NCI-H2196 treated with DMSO at 0.1 percent for 48 hours (cell line): ENCODE measurements at regions not wholly inside any gene's neighbourhood (a gene's known extent, or its start where the extent isn't known, plus 50 kb on each side); places are given as distances from the start of the nearest gene placed in this dataset.
A peak's percentile ranks its signal among the peaks of the same experiment; 100 is the strongest.

Experiments used
- DNase-seq: peaks from one replicate; lab custom pipeline; 2025; ENCODE audit not compliant: unreplicated experiment; lab: John Stamatoyannopoulos, UW

- DNase-seq = no peak
Observed at GRCh38 chr4:22986262-22986661, 293.5 kb downstream of the GBA3 start.

GRCh38 chr4:22984390-22984789, 291.7 kb downstream of the GBA3 start:
- DNase-seq = no peak

DNA sequence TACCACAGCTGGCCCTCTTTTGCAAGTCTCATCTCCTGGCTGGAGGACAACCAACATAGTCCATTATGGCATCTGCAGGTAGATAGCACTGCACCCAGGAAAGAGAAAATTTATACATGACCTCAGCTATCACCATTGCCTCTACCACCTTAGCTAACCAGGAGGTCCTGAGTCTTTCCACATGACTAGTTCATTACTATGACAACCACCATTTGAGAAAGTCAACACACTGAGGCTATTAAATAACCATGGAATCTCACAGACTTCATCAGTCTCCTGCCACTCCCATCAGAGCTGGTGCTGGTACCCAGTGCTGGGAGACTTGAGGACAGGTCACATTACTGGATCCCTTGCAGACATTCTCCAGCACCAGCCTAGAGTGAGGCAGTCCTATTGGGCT, 285.9 kb downstream of the GBA3 start:
- no peak for DNase-seq

- no peak for DNase-seq
Observed at GRCh38 chr4:22970665-22971064, 277.9 kb downstream of the GBA3 start.

DNA sequence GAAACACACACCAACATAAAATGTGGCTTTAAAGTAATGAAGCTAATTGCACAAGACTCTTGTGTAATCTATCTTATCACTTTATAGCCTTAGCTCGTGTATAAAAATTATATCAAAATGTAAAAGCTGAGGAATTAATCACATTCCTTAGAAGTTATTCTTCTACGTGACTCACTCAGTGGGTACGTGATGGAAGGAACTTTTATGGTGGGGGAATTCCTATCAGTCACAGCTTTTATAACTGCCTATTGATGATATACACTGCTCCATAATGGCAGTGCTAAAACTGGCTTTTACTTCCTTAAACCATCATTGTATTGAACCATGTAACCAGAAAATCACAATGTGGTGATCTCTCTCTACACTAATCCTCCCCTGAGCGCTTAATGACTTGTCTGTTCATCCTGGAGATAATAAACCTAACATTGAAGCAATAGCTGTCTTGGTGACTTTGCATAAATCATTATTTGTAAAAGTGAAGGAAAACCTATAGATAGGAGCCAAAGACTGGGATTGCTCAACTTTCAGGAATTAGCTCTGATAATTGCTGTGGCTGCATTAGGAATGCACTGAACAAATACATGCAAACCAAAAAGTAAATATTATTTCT, 276.7 kb downstream of the GBA3 start:
- no peak for DNase-seq

- no peak for DNase-seq
Observed at GRCh38 chr4:22962295-22962694, 269.6 kb downstream of the GBA3 start.

DNA sequence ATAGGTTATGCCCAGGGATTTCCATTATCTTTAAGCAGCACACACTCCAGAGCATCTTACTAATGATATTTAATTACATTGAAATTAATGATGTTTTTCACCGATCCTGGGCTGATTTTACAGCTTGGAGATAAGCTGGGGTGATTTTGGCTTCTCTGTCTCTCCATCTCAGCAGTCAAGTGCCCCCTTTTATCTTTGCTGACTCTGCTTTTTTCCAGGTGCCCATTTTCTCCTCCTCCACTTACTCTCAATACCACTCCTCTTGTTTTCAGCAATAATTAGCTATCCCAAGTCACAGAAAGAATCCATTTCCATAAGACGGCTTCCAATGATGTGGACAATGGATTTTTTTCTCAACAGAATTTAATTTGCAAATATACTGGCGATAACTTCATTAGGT, 266.7 kb downstream of the GBA3 start:
- DNase-seq = no peak

- DNase-seq = no peak
Observed at GRCh38 chr4:22957774-22958309, 265.1 kb downstream of the GBA3 start.

GRCh38 chr4:22949161-22949855, 256.6 kb downstream of the GBA3 start:
- no peak for DNase-seq

DNA sequence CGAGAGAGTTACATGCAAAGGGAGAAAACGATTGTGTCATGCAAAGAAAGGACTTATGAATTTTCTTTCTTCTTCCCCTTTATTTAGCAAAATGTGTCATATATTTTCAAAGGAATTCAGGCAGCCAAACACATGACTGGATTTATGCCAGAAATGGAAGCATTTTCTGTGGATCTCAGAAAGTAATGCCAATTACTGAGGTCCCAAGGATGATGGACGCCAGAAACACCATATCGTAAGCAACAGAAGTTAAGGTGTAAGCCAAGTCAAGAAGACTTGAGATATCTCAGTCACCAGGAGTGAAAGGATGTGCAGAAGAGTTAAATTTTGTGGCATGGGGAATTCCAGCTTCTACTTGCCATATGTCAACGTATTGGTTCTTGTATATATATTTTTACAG, 255.1 kb downstream of the GBA3 start:
- no peak for DNase-seq

- no peak for DNase-seq
Observed at GRCh38 chr4:22942920-22943559, 250.3 kb downstream of the GBA3 start.

DNA sequence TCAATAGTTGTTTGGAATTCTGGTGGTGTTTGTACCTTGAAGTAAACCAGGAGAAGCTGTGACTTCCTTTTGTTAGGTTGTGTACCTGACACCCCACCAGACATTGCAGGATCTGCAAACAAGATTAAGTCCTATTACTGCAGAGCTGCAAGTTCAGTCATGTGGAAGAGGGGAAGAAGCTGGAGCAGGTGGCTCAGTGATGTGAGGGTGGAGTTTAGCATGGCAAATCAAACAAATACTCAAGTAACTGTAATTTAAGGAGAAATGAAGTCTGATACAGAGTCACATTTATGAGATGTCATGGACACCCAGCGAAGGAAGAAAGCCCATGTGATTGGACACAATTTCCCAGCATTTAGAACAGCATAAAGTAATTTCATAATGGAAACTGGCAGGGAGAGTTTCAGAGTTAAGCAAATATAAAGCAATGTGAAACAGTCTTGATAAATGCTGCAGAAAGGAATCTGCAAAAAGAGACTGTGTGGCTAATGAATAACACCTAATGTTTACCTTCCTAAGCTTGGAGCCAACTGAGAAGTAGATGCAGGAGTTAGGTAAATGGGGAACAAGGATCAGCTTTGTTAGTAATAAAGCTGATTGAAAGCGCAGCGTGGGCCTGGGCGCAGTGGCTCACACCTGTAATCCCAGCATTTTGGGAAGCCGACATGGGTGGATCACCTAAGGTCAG, 249.1 kb downstream of the GBA3 start:
- DNase-seq = peak; percentile 29

DNA sequence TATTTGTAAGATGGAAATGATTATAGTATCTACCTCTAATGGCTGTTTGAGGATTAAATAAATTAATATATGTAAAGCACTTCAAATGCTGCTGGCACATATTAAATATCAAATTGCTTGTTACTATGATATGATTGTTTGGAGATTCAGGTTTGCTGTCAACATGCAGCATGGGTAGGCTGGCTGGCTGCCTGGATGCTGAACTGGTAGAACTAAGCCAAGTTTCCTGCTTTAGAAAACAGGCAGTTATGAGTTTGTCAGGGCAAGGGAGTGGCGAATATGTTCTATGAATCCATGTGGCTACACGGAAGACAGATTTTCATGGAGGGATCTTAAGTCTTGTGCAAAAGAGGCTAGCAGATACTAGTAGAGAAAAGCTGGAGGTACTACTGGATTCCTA, 239.6 kb downstream of the GBA3 start:
- DNase-seq = no peak

DNA sequence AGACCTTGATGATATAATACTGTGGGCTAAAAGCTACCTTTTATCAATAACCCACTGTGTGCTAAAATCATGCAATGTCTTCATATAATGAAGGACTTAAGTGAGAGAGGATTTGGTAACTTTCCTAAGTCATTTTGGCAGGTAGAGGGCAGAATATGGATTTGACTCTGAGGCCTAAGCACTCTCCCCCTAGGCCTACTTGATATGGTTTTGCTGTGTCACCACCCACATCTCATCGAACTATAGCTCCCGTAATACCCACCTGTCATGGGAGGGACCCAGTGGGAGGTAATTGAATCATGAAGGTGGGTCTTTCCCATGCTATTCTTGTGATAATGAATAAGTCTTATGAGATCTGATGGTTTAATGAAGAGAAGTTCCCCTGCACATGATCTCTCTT, 229.7 kb downstream of the GBA3 start:
- no peak for DNase-seq

- DNase-seq = no peak
Observed at GRCh38 chr4:22921936-22922335, 229.2 kb downstream of the GBA3 start.

DNA sequence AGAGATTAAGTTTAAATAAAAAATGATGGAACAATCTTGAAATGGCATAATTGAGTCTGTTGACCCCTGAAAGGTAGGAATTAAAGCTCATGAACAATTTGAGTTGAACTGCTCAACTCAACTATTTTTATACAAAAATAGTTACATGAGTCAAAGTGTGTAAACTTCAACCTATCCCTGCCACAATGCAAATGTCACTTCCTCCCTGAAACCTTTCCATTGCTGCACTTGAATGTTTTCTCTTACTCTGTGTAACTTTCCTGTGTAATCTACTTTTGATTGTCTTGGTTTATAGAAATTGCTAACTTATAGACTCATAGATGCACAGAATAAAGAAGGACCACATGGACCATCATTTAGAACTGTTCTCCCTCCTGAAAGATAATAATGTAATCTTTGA, 218.5 kb downstream of the GBA3 start:
- DNase-seq = no peak

GRCh38 chr4:22910200-22910599, 217.5 kb downstream of the GBA3 start:
- DNase-seq = no peak

DNA sequence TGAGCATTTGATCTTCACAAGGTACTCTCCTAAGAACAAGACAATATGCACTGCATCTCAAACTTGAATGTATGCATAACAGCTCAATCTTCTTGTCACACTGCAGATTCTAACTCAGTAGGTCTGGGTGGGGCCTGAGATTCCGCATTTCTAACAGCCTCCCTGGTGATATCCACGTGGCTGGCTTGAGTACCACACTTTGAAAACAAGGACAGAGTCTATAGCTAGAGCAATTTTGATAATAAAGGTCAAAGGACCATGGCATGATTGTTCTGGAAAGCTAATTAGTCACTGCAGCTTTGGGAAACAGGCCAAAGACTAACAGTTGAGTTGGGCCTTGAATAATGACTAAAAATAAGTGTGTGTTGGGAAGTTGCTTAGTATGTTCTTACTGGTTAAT, 213.3 kb downstream of the GBA3 start:
- no peak for DNase-seq

DNA sequence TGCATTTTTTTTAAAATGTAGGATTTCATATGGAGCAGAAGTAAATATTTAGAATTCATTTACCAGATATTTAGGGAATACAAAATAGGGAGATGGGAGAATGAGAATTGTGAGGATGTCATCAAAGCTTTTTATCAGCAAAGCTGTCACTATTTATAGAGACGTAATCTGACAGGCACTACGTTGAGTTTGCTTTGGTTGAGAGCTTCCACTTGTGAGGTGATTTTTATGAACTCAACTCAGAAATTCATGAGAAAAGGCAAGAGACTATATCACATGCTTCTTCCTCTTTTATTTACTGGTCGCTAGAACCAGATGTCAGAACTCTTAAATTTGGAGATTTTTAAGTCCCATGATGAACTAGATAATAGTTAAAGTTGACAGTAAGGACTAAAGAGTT, 211.2 kb downstream of the GBA3 start:
- no peak for DNase-seq

DNA sequence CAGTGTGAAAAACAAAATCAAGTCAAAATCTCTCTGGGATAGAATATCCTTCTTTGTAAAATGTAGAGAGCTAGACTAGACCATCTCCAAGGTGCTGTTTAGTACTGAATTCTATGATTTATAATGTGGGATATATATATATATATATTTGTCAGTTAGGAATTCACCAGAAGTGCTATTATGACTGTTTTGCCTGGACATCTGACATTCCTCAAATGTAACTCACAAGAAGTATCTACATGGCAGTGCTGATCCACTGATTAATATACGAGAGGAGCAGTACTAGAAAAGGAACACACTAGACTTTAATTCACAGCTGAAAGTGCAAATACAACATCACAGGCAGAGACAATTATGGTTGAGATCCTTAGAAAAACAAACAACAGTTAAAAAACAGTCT, 208.9 kb downstream of the GBA3 start:
- no peak for DNase-seq

- DNase-seq = no peak
Observed at GRCh38 chr4:22900876-22901275, 208.1 kb downstream of the GBA3 start.
